GM19238 (cell line): ENCODE measurements at regions not wholly inside any gene's neighbourhood (a gene's known extent, or its start where the extent isn't known, plus 50 kb on each side); places are given as distances from the start of the nearest gene placed in this dataset.

Source experiments
- DNase-seq: peaks from one replicate; pipeline ENCODE4 v3.0.0; 2011; ENCODE audit warnings: low spot score; ENCODE audit not compliant: insufficient read length

DNA sequence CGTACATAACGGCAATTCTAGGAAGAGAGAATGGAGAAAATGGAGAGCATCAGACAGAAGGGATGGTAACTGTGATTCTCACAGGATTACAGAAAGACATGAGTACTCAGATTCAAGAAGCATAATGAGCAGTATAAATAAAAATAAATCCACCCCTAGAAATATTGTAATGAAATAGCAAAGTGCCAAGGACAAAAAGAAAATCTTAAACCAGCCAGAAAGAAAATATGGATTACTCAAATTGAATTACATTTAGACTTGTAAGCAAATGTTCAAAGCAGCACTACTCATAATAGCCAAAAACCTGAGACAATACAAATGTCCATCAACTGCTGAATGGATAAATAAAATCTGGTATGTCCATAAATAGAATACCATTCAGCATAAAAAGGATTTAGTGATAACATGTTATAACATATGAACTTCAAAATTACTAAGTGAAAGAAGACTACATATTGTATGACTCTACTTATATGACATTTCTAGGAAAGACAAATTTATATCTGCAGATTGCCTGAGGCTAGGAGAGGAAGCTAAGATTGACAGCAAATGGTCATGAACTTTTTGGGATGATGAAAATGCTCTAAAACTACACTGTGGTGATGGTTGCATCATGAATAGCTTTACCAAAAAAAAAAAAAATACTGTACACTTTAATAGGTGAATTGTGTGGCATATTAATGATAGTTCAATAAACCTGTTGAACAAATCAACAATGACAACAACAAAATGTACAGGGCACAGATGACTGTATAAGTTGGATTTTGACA lies 63.4 kb upstream of the SPTBN1 start:
- DNase-seq = no peak

DNA sequence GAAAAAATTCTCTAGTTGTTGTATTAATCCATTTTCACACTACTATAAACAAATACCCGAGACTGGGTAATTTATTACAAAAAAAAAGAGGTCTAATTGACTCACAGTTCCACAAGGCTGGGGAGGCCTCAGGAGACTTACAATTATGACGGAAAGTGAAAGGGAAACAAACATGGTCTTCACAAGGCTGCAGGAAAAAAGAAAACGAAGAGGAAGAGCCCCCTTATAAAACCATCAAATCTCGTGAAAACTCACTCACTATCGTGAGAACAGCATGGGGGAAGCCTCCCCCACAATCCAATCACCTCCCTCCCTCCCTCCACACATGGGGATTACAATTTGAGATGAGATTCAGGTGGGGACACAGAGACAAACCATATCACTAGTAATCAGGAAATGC lies 61.7 kb upstream of the SPTBN1 start:
- DNase-seq = no peak

DNA sequence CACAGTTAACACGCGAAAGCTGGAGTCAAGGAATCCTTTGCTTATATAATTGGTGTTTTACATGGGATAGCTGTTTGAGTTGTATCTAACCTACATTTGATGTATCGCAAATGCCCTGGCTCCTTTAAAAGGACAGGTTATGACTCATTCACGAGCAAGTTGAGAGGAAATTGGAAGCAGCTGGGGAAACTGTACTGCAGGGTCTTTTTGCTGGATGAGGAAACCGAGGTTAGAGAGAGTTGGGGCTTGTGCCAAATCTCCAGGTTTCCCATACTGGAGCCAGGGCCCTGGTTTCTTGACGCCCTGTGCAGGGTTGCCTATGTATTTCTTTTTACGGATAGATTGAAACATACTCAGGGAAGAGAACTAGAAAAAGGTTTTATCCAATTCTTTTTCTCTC lies 60.0 kb upstream of the SPTBN1 start:
- no peak for DNase-seq

DNA sequence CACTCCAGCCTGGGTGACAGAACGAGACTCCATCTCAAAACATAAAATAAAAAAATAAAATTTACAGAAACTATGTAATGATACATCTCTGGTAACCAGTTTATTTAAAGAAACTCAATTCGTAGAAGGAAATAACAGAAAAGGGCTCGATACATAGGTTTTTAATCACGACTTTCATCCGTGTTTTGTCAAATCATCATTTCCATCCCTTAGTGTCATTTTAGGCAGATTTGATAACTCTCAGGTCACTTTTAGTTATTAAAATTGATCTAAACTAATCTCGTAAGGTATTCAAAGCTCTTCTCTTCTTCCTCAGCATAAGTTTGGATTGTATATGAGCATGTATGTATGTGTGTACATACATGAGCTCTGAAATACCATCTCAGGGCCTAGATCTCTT lies 59.3 kb upstream of the SPTBN1 start:
- DNase-seq = no peak

DNA sequence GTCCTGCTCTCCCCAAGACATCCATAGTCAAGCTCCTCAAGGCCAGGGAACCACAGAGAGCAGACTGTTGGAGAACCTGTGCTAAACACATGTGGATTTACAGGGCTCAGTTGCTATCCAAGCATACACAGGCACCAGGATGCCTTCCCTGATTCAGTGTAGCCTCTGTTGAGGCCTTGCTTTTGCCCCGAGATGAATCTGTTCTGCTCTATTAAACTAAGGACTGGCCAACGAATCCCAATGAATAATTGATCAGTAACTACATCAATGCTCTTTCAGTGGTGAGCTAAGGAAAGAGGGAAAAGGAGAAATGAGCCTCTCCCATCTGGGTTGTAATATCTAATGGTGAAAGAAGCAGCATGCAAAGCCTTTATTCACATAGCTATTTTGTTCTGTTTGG lies 58.7 kb upstream of the SPTBN1 start:
- DNase-seq = no peak

DNA sequence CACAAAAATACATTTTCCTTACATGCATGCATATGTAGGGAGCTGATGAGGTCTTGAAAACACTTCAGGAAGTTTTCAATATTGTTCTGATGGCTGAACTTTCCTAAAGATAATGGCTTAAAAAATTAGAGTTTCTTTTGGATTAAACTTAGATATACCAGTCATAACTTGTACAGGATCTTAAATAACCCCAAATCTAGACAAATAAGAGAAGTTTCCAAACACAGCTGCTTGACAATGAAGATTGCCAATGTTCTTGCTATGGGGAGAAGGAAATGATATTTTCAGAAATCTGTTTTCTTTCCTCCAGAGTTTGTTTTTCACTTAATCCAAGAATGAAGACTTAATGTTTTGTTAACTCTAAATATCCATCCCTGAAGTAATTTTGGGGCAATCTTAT lies 54.6 kb upstream of the SPTBN1 start:
- no peak for DNase-seq

DNA sequence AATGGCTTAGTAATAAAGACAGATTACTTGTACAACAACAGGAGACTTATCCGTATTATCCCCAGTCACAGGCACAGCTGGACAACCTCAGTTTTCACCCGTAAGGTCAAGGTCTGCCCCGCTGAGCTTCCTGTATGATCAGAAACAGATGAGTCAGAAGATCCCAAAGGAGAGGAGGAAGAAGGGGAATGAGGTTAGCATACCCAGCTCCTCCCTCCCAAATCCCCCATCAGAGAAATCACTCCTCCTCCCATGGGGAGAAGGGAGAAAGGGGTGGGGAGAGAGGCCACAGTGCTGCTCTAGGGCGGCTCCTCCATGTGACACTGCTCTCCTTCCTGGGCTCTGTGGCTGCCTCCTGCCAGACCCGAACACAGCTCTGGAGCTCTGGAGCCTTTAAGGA lies 53.8 kb upstream of the SPTBN1 start:
- DNase-seq = no peak

DNA sequence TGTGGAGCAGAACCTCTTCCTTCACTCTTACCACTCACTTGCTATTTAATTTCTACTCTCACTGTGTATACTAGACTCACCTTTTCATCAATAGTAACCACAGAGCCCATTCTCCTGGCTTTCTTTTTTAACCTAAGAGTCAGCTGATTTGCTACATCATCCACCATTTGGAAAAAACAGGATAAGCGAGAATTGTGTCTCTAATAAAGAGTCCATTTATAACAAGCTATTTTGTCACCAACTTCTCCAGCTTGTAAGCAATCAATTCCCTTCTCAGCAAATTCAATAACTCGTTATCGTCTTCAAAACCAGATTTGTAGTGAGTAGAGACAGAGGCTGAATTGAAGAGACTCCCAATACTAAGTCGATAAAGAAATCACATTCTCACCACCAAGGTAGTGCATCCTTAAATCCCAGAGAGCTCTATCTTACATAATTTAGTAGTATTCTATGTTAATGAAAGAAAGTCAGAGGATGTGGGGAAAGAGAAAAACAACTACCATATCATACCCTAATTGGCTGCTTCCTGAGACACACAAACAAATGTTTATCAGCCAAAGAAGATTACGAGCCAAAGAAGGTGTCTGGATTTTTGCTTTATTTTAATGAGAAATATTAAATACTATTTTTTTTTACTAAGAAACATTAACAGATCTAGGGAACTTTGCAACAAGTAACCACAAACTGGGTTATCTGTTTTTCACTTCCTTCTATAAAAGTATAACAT lies 52.5 kb upstream of the SPTBN1 start:
- no peak for DNase-seq

DNA sequence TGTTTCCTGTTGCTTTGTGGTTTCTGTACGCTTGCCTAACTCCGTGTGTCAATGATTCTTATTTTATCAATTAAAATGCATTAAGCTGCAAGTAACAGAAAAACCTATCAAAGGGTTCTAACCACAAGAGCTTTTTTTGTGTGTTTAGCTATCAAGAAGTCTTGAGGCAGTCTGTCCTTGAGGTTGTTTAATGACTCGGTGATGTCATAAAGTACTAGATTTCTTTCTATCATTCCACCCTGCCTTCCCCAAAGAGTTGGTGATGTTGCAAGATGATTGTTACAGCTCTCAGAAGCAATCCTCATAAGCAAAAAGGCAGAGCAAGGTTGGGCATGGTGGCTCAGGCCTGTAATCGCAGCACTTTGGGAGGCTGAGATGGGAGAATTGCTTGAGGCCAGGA lies 51.9 kb upstream of the SPTBN1 start:
- no peak for DNase-seq

DNA sequence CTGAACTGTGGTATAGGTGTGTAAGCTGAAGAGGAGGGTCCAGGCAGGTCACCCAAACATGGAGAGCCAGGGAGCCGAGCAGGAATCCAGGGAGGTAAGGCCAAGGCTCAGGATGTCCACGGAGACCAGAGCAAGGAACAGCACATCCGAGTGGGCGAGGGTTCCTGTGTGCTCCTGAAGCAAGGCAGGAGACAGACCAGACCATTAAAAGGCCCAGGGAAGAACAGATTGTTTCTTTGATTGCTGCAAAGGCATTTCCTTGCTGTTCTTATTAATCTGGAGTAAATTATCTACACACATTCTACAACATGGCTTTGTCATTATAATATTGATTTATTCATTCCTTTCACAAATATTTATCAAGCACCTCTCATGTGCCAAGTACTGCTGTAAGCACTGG lies 50.1 kb upstream of the SPTBN1 start:
- DNase-seq = no peak
